HEK293T (cell line): ENCODE measurements at regions not wholly inside any gene's neighbourhood (a gene's known extent, or its start where the extent isn't known, plus 50 kb on each side); places are given as distances from the start of the nearest gene placed in this dataset.

Experiments
- BHLHE40 ChIP-seq: fragments of 450-650 bp; IDR thresholded peaks from 2 replicates; pipeline ENCODE4 v1.6.1; 2016; ENCODE audit warnings: mild to moderate bottlenecking, moderate library complexity, borderline replicate concordance
- ELF4 ChIP-seq: fragments of 450-650 bp; IDR thresholded peaks from 2 replicates; pipeline ENCODE4 v1.6.1; 2017; ENCODE audit warnings: antibody characterized with exemption
- FOXA1 ChIP-seq: fragments of 450-650 bp; IDR thresholded peaks from 2 replicates; pipeline ENCODE4 v1.6.1; 2016; ENCODE audit warnings: mild to moderate bottlenecking
- FOXK2 ChIP-seq: fragments of 450-650 bp; IDR thresholded peaks from 2 replicates; pipeline ENCODE4 v1.6.1; 2016; ENCODE audit warnings: mild to moderate bottlenecking
- FOXM1 ChIP-seq: fragments of 450-650 bp; IDR thresholded peaks from 2 replicates; pipeline ENCODE4 v1.6.1; 2017; ENCODE audit warnings: mild to moderate bottlenecking, borderline replicate concordance
- HDGF ChIP-seq: fragments of 450-650 bp; IDR thresholded peaks from 2 replicates; pipeline ENCODE4 v1.6.1; 2017; ENCODE audit warnings: antibody characterized with exemption, borderline replicate concordance
- SUZ12 ChIP-seq: fragments of 450-650 bp; IDR thresholded peaks from 2 replicates; pipeline ENCODE4 v1.6.1; 2016; ENCODE audit warnings: mild to moderate bottlenecking
- TARDBP ChIP-seq: fragments of 450-650 bp; IDR thresholded peaks from 2 replicates; pipeline ENCODE4 v1.6.1; 2016
- ZNF384 ChIP-seq: fragments of 450-650 bp; IDR thresholded peaks from 2 replicates; pipeline ENCODE4 v1.6.1; 2016

DNA sequence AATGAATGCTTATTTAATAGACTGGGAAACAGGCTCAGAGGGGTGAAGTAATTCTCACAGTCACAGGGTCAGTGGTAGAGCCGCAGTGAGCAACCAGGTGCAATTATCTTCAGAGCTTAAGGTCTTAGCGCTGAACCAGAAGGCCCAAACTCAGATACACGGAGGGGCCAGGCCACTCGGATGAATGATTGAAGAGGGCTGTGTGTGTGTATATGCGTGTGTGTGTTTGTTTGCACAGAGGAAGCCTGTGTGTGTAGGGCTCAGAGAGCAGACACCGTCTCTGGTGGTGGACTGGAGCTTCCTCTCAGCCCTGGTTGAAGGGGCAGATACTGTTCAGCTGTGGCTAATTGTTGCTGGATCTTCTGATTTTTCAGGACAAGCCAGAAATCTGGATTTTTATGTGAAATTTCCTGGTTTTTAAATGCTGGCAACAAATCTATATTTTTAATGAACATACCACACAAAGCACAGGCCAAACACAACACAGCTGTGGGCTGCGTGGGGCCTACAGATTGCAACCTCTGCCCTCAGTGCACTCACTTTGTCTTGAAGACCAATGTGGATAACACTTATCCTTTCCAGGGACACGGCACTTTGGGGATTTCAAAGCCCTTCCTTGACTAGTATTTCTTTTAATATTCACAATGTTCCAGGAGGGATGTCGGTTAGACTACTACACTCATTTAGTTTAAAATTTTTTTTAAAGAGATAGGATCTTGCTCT, 94.5 kb upstream of the NRXN3 start:
- TF ChIP-seq ELF4 (no peak), FOXA1 (no peak), TARDBP (no peak), FOXK2 (no peak), SUZ12 (no peak), HDGF (no peak), BHLHE40 (no peak), ZNF384 (no peak), FOXM1 (no peak)
